BLaER1 treated with 17β-estradiol and CSF1 and Interleukin-3, amounts not matched to agents 10 nM and 100 nM (cell line): ENCODE measurements at regions not wholly inside any gene's neighbourhood (a gene's known extent, or its start where the extent isn't known, plus 50 kb on each side); places are given as distances from the start of the nearest gene placed in this dataset.
"Not testable (repeated sequence)": the region's sequence is repeated elsewhere in the genome, so short reads cannot be mapped to it uniquely, and the experiment has no call there.

Experiments used
- H3K27ac ChIP-seq, 11 experiments: shearing (Covaris generic); formaldehyde crosslinking; 2 replicates each; pipeline ENCODE4 v1.8.1; 2022
- H3K27me3 ChIP-seq, 11 experiments: shearing (Covaris generic); formaldehyde crosslinking; 2 replicates each; pipeline ENCODE4 v1.8.1; 2022
- H3K36me3 ChIP-seq, 11 experiments: shearing (Covaris generic); formaldehyde crosslinking; 2 replicates each; pipeline ENCODE4 v1.8.1; 2022
- H3K4me1 ChIP-seq, 10 experiments: shearing (Covaris generic); formaldehyde crosslinking; 2 replicates each; pipeline ENCODE4 v1.8.1; 2022
- H3K4me2 ChIP-seq, 11 experiments: shearing (Covaris generic); formaldehyde crosslinking; 2 replicates each; pipeline ENCODE4 v1.8.1; 2022
- H3K4me3 ChIP-seq, 10 experiments: shearing (Covaris generic); formaldehyde crosslinking; 2 replicates each; pipeline ENCODE4 v1.8.1; 2022
- H3K9ac ChIP-seq, 11 experiments: shearing (Covaris generic); formaldehyde crosslinking; 2 replicates each; pipeline ENCODE4 v1.8.1; 2022
- H3K9me3 ChIP-seq, 11 experiments: shearing (Covaris generic); formaldehyde crosslinking; replicated peaks in 1 of 11; 2 replicates each; pipeline ENCODE4 v1.8.1; 2022
- H4K20me1 ChIP-seq, 11 experiments: shearing (Covaris generic); formaldehyde crosslinking; 2 replicates each; pipeline ENCODE4 v1.8.1; 2022
- Cebpa-rat ChIP-seq, 11 experiments: shearing (Covaris generic); IDR thresholded peaks; 2 replicates each; pipeline ENCODE4 v1.8.1; 2022

GRCh38 chr5:44187973-44188372, 201.2 kb downstream of the FGF10 start:
- Histone ChIP-seq H4K20me1 (no peaks in the 10 kb centered on the region), H3K27me3 (no peaks in the 10 kb centered on the region), H3K4me2 (no peak overlapping the region), H3K9ac (no peak overlapping the region), H3K4me1 (no peaks in the 10 kb centered on the region), H3K9me3 (no peaks in the 10 kb centered on the region; a peak in 2 of 22 replicates), H3K36me3 (no peaks in the 10 kb centered on the region), H3K27ac (no peak overlapping the region), H3K4me3 (no peak overlapping the region)
- TF ChIP-seq Cebpa-rat (IDR thresholded peaks at IDR 0.05), result no peak

GRCh38 chr5:44183753-44184152, 205.5 kb downstream of the FGF10 start:
- Histone ChIP-seq H3K27me3 (no peaks in the 10 kb centered on the region), H3K4me3 (no peak overlapping the region), H4K20me1 (no peaks in the 10 kb centered on the region), H3K4me2 (no peak overlapping the region), H3K36me3 (no peaks in the 10 kb centered on the region), H3K4me1 (peaks cover 0 to 6% (median 0%) of the 10 kb centered on the region in 10 experiments; a peak in 1 of 20 replicates), H3K27ac (no peak overlapping the region), H3K9me3 (peaks cover 0 to 5% (median 0%) of the 10 kb centered on the region in 11 experiments; a peak in 6 of 22 replicates), H3K9ac (no peak overlapping the region)
- no peak for TF ChIP-seq Cebpa-rat (IDR thresholded peaks at IDR 0.05)

- Histone ChIP-seq H4K20me1 (no peaks in the 10 kb centered on the region), H3K9me3 (peaks cover 0 to 9% (median 0%) of the 10 kb centered on the region in 11 experiments; a peak in 8 of 22 replicates), H3K36me3 (no peaks in the 10 kb centered on the region), H3K4me1 (peaks cover 0 to 10% (median 0%) of the 10 kb centered on the region in 10 experiments; a peak in 5 of 20 replicates), H3K9ac (no peak overlapping the region), H3K4me3 (no peak overlapping the region), H3K4me2 (no peak overlapping the region), H3K27ac (no peak overlapping the region), H3K27me3 (no peaks in the 10 kb centered on the region)
- no peak for TF ChIP-seq Cebpa-rat (IDR thresholded peaks at IDR 0.05)
Measured at GRCh38 chr5:44183312-44183711, 205.9 kb downstream of the FGF10 start.

GRCh38 chr5:44178414-44178813, 210.8 kb downstream of the FGF10 start:
- Histone ChIP-seq H3K36me3 (no peaks in the 10 kb centered on the region), H3K27ac (no peak overlapping the region), H4K20me1 (no peaks in the 10 kb centered on the region), H3K4me1 (peaks cover 0 to 14% (median 0%) of the 10 kb centered on the region in 10 experiments; a peak in 5 of 20 replicates), H3K27me3 (no peaks in the 10 kb centered on the region), H3K4me3 (no peak overlapping the region), H3K4me2 (peak overlapping the region in 2 of 11 experiments; percentile 7 to 15; a peak in 2 of 22 replicates), H3K9ac (no peak overlapping the region), H3K9me3 (peaks cover 0 to 40% (median 6%) of the 10 kb centered on the region in 11 experiments; a peak in 16 of 22 replicates)
- peak in 4 of 11 experiments; percentile 18 to 61 (median 39); a peak in 3 of 22 replicates for TF ChIP-seq Cebpa-rat (IDR thresholded peaks at IDR 0.05)

- Histone ChIP-seq H4K20me1 (no peaks in the 10 kb centered on the region), H3K4me2 (no peak overlapping the region), H3K4me1 (no peaks in the 10 kb centered on the region), H3K27me3 (no peaks in the 10 kb centered on the region), H3K36me3 (no peaks in the 10 kb centered on the region), H3K27ac (no peak overlapping the region), H3K9ac (no peak overlapping the region), H3K4me3 (no peak overlapping the region), H3K9me3 (peaks cover 0 to 7% (median 0%) of the 10 kb centered on the region in 11 experiments; a peak in 3 of 22 replicates)
- no peak for TF ChIP-seq Cebpa-rat (IDR thresholded peaks at IDR 0.05)
Measured at GRCh38 chr5:44167540-44167939, 221.7 kb downstream of the FGF10 start.

- Histone ChIP-seq H3K9me3 (no peaks in the 10 kb centered on the region), H3K27me3 (no peaks in the 10 kb centered on the region), H3K9ac (no peak overlapping the region), H4K20me1 (no peaks in the 10 kb centered on the region), H3K27ac (no peak overlapping the region), H3K4me2 (no peak overlapping the region), H3K4me1 (no peaks in the 10 kb centered on the region), H3K36me3 (no peaks in the 10 kb centered on the region), H3K4me3 (no peak overlapping the region)
- no peak for TF ChIP-seq Cebpa-rat (IDR thresholded peaks at IDR 0.05)
Measured at GRCh38 chr5:44160369-44160768, 228.9 kb downstream of the FGF10 start.

- Histone ChIP-seq H3K27me3 (no peaks in the 10 kb centered on the region), H3K27ac (no peak overlapping the region), H3K4me1 (no peaks in the 10 kb centered on the region), H3K9me3 (no peaks in the 10 kb centered on the region), H3K4me2 (no peak overlapping the region), H3K4me3 (no peak overlapping the region), H3K9ac (no peak overlapping the region), H4K20me1 (no peaks in the 10 kb centered on the region), H3K36me3 (no peaks in the 10 kb centered on the region)
- TF ChIP-seq Cebpa-rat (IDR thresholded peaks at IDR 0.05), result no peak
Measured at GRCh38 chr5:44150075-44150723, 239.0 kb downstream of the FGF10 start.

GRCh38 chr5:44117947-44118346, 271.3 kb downstream of the FGF10 start:
- H3K4me1 ChIP-seq, H3K4me3 ChIP-seq, H3K9me3 ChIP-seq, H4K20me1 ChIP-seq, H3K36me3 ChIP-seq, H3K27me3 ChIP-seq, H3K9ac ChIP-seq, H3K4me2 ChIP-seq, H3K27ac ChIP-seq: not testable (repeated sequence)

GRCh38 chr5:44108232-44108631, 281.0 kb downstream of the FGF10 start:
- peaks cover 0 to 17% (median 8%) of the 10 kb centered on the region in 11 experiments; a peak in 5 of 22 replicates for H3K9me3 ChIP-seq
- not testable (repeated sequence) for H3K4me3 ChIP-seq, H3K36me3 ChIP-seq, H4K20me1 ChIP-seq, H3K9ac ChIP-seq, H3K27me3 ChIP-seq, H3K4me2 ChIP-seq, H3K27ac ChIP-seq, H3K4me1 ChIP-seq

- Histone ChIP-seq H3K27ac (no peak overlapping the region), H3K9ac (no peak overlapping the region)
- TF ChIP-seq Cebpa-rat (IDR thresholded peaks at IDR 0.05), result no peak
Measured at GRCh38 chr5:44099643-44100042, 289.6 kb downstream of the FGF10 start.

More at GRCh38 chr5:44099643-44100042, 289.6 kb downstream of the FGF10 start:
- no peaks in the 10 kb centered on the region for H3K4me1 ChIP-seq
- no peaks in the 10 kb centered on the region for H3K36me3 ChIP-seq
- no peak overlapping the region for H3K4me3 ChIP-seq
- no peak overlapping the region for H3K4me2 ChIP-seq
- H3K27me3 ChIP-seq, result no peaks in the 10 kb centered on the region
- H4K20me1 ChIP-seq, result no peaks in the 10 kb centered on the region
- no peaks in the 10 kb centered on the region for H3K9me3 ChIP-seq
